Smooth muscle cell (in vitro differentiated cells): ENCODE measurements at regions not wholly inside any gene's neighbourhood (a gene's known extent, or its start where the extent isn't known, plus 50 kb on each side); places are given as distances from the start of the nearest gene placed in this dataset.

Experiments
- DNase-seq: peaks from one replicate; lab custom pipeline; 2025; ENCODE audit not compliant: unreplicated experiment; lab: John Stamatoyannopoulos, UW
- H2AFZ ChIP-seq: fragments of 200-600 bp; sonication (generic); 2 replicates; pipeline ENCODE4 v1.6.0; 2016; ENCODE audit warnings: antibody characterized with exemption, low read depth, mild to moderate bottlenecking
- H3F3A ChIP-seq: fragments of 200-600 bp; sonication (generic); 2 replicates; pipeline ENCODE4 v1.6.0; 2017; ENCODE audit warnings: antibody characterized with exemption, low read depth
- H3K27ac ChIP-seq: fragments of 200-600 bp; sonication (generic); 2 replicates; pipeline ENCODE4 v1.5.1; 2016; ENCODE audit warnings: low read depth, mild to moderate bottlenecking
- H3K27me3 ChIP-seq: fragments of 200-600 bp; sonication (generic); 2 replicates; pipeline ENCODE4 v1.6.1; 2016; ENCODE audit warnings: low read depth, mild to moderate bottlenecking
- H3K36me3 ChIP-seq: fragments of 200-600 bp; sonication (generic); 2 replicates; pipeline ENCODE4 v1.5.1; 2016; ENCODE audit warnings: low read depth
- H3K4me1 ChIP-seq: fragments of 200-600 bp; sonication (generic); 2 replicates; pipeline ENCODE4 v1.5.1; 2016; ENCODE audit warnings: low read depth
- H3K4me2 ChIP-seq: fragments of 200-600 bp; sonication (generic); 2 replicates; pipeline ENCODE4 v1.6.0; 2016; ENCODE audit warnings: mild to moderate bottlenecking
- H3K4me3 ChIP-seq: fragments of 200-600 bp; sonication (generic); 2 replicates; pipeline ENCODE4 v1.5.1; 2016; ENCODE audit warnings: mild to moderate bottlenecking
- H3K79me2 ChIP-seq: fragments of 200-600 bp; sonication (generic); 2 replicates; pipeline ENCODE4 v1.6.0; 2016; ENCODE audit warnings: low read depth, mild to moderate bottlenecking
- H3K9ac ChIP-seq: fragments of 200-600 bp; sonication (generic); 2 replicates; pipeline ENCODE4 v1.6.0; 2016; ENCODE audit warnings: low read depth
- H3K9me3 ChIP-seq: fragments of 200-600 bp; sonication (generic); replicated peaks from 2 replicates; pipeline ENCODE4 v1.5.1; 2016; ENCODE audit warnings: low read depth
- H4K20me1 ChIP-seq: fragments of 200-600 bp; sonication (generic); 2 replicates; pipeline ENCODE4 v1.6.0; 2016; ENCODE audit warnings: low read depth
- WGBS: methylation state at CpG from one replicate; pipeline ENCODE4 v1.1.7; 2016; ENCODE audit warnings: low lambda C conversion rate; 5-methylcytosine and 5-hydroxymethylcytosine counted together
- TF ChIP-seq, protein P1 (sequence below): fragments of 200-600 bp; sonication (generic); IDR thresholded peaks from 2 replicates; pipeline ENCODE4 v1.5.1; 2017; ENCODE audit warnings: borderline replicate concordance, mild to moderate bottlenecking, antibody characterized with exemption; ENCODE audit not compliant: insufficient read depth, poor library complexity, severe bottlenecking

DNA sequence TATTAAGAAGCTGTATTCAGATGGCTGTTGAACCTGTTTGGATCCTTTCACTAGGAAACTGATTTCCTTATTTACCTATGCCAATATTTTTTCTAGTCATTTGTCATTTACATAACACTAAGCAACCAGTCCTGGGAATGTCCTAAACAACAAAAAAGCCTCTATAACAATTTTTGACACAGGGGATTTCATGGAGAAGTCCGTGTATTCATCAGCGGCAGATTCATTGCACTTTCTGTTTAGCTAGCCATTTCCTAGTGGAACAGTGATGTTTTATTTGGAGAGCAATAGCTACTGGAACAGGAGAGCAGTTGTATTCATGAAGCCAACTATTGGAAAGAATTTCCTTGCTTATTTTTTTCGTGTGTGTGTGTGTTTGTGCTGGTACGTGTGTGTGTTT, 604.3 kb upstream of the POU3F3 start:
- 81% methylated on average over 4 of the region's 4 CpGs for WGBS
- no peak overlapping the region for H3K4me2 ChIP-seq
- H3K9me3 ChIP-seq: no peaks in the 10 kb centered on the region
- H4K20me1 ChIP-seq: no peaks in the 10 kb centered on the region
- H3K9ac ChIP-seq: no peak overlapping the region
- H3K27me3 ChIP-seq: no peaks in the 10 kb centered on the region
- H3K36me3 ChIP-seq: no peaks in the 10 kb centered on the region
- TF ChIP-seq, protein P1, sequence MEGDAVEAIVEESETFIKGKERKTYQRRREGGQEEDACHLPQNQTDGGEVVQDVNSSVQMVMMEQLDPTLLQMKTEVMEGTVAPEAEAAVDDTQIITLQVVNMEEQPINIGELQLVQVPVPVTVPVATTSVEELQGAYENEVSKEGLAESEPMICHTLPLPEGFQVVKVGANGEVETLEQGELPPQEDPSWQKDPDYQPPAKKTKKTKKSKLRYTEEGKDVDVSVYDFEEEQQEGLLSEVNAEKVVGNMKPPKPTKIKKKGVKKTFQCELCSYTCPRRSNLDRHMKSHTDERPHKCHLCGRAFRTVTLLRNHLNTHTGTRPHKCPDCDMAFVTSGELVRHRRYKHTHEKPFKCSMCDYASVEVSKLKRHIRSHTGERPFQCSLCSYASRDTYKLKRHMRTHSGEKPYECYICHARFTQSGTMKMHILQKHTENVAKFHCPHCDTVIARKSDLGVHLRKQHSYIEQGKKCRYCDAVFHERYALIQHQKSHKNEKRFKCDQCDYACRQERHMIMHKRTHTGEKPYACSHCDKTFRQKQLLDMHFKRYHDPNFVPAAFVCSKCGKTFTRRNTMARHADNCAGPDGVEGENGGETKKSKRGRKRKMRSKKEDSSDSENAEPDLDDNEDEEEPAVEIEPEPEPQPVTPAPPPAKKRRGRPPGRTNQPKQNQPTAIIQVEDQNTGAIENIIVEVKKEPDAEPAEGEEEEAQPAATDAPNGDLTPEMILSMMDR: no peak
- H3K79me2 ChIP-seq: no peaks in the 10 kb centered on the region
- H3K27ac ChIP-seq: no peak overlapping the region
- no peak overlapping the region for H2AFZ ChIP-seq
- no peak overlapping the region for H3K4me3 ChIP-seq
- no peak for DNase-seq
- H3F3A ChIP-seq: no peaks in the 10 kb centered on the region
- H3K4me1 ChIP-seq: no peaks in the 10 kb centered on the region

DNA sequence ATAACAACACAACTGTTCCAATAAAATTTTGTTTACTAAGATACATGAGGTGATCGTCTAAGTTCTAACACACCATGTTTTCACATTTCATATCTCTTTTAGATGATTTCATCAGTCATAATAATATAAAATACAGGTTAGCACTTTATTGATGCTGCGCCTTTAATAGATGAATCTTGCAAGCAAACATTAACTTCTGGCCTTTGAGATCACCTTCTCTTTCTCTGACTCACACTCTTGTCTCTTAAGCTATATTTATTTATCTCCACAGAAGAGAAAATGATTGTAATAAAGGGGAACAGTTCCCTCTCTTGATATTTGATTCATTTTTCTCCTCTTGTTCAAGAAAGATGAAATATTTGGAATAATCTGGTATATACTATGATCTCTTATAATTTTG, 603.3 kb upstream of the POU3F3 start:
- H3K27me3 ChIP-seq: no peaks in the 10 kb centered on the region

DNA sequence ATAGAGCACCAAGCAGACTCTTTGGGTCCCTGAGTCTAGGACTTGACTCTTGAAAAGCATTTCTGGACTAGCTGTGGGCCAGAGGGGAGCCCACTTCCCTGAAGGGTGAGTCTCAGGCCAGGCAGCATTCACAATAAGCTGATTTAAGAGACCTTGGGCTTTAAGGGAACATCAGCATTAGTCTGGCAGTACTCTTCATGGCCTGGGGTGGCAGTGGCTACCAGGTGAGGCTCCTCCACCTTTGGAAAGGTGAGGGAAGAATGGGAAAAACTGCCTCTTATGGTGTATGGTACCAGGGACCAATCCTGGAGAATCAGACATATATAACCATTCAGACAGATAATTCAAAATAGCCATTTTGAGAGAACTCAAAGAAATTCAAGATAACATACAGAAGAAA, 599.9 kb upstream of the POU3F3 start:
- DNase-seq: no peak
- H3K27me3 ChIP-seq: no peaks in the 10 kb centered on the region
- H3K4me3 ChIP-seq: no peak overlapping the region
- no peaks in the 10 kb centered on the region for H4K20me1 ChIP-seq
- no peaks in the 10 kb centered on the region for H3K9me3 ChIP-seq
- H2AFZ ChIP-seq: no peak overlapping the region
- no peak overlapping the region for H3K9ac ChIP-seq
- no peak overlapping the region for H3K27ac ChIP-seq
- no peak overlapping the region for H3K4me2 ChIP-seq
- no peaks in the 10 kb centered on the region for H3F3A ChIP-seq
- TF ChIP-seq, protein P1: no peak
- no peaks in the 10 kb centered on the region for H3K4me1 ChIP-seq
- no peaks in the 10 kb centered on the region for H3K36me3 ChIP-seq
- no peaks in the 10 kb centered on the region for H3K79me2 ChIP-seq

More for the DNA sequence above, 603.3 kb upstream of the POU3F3 start:
- Histone ChIP-seq H2AFZ (no peak overlapping the region), H3F3A (no peaks in the 10 kb centered on the region), H3K4me1 (no peaks in the 10 kb centered on the region), H4K20me1 (no peaks in the 10 kb centered on the region), H3K36me3 (no peaks in the 10 kb centered on the region), H3K9me3 (no peaks in the 10 kb centered on the region), H3K9ac (no peak overlapping the region), H3K4me3 (no peak overlapping the region), H3K79me2 (no peaks in the 10 kb centered on the region), H3K27ac (no peak overlapping the region), H3K4me2 (no peak overlapping the region)
- TF ChIP-seq, protein P1: no peak
- WGBS: 90% methylated on average over 2 of the region's 2 CpGs
- no peak for DNase-seq

DNA sequence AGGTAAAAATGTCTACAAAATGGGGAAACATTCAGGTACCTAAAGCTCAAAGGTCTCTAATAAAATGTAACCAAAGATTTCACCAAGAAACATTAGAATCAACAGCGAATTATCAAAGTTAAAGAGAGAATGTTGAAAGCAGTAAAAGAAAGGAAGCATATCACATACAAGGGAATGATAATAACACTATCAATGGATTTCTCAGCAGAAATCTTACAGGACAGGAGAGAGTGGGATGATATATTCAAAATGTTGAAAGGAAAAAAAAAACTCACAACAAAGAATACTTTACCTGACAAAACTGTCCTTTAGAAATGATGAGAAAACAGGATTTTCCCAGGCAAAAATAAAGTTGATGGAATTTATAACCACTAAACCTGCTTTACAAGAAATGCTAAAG, 591.2 kb upstream of the POU3F3 start:
- H3K9me3 ChIP-seq: peaks cover 8% of the 10 kb centered on the region
- no peak overlapping the region for H3K4me2 ChIP-seq
- TF ChIP-seq, protein P1: no peak
- no peak overlapping the region for H2AFZ ChIP-seq
- no peaks in the 10 kb centered on the region for H3K27me3 ChIP-seq
- WGBS: 85% methylated on average over 1 of the region's 1 CpG
- H3K36me3 ChIP-seq: no peaks in the 10 kb centered on the region
- no peak overlapping the region for H3K4me3 ChIP-seq
- no peaks in the 10 kb centered on the region for H3K4me1 ChIP-seq
- no peak overlapping the region for H3K27ac ChIP-seq
- H3K9ac ChIP-seq: no peak overlapping the region
- no peaks in the 10 kb centered on the region for H3K79me2 ChIP-seq
- no peaks in the 10 kb centered on the region for H4K20me1 ChIP-seq
- no peak for DNase-seq
- no peaks in the 10 kb centered on the region for H3F3A ChIP-seq
